ENCODE measurements at regions not wholly inside any gene's neighbourhood (a gene's known extent, or its start where the extent isn't known, plus 50 kb on each side); places are given as distances from the start of the nearest gene placed in this dataset.

- Histone ChIP-seq H2AFZ (ENCODE audit: low read depth, low read length) (no peak overlapping the region), H3K27me3 (ENCODE audit: control insufficient read depth in 2 of 2, insufficient read depth in 2 of 2, low read length in 2 of 2) (no peaks in the 10 kb centered on the region), H3K4me2 (ENCODE audit: insufficient read depth, low read length) (no peak overlapping the region), H3K4me1 (ENCODE audit: control insufficient read depth, extremely low read depth, insufficient read depth, low read length) (peaks cover 22% of the 10 kb centered on the region), H3K27ac (ENCODE audit: insufficient read depth, low read depth, low read length) (no peak overlapping the region), H4K20me1 (replicated peaks; ENCODE audit: control insufficient read depth, extremely low read depth, insufficient read depth, low read length) (no peaks in the 10 kb centered on the region), H3K9ac (replicated peaks; ENCODE audit: extremely low read depth, insufficient read depth, low read length) (peak overlapping the region; percentile 6), H3K9me1 (replicated peaks; ENCODE audit: control insufficient read depth, extremely low read depth, insufficient read depth, low read length) (no peaks in the 10 kb centered on the region), H3K79me2 (ENCODE audit: control insufficient read depth, insufficient read depth, low read length) (no peaks in the 10 kb centered on the region), H3K4me3 (replicated peaks in 1 of 3; ENCODE audit: insufficient read depth in 1 of 3, low read depth in 1 of 3, low read length in 3 of 3) (no peak overlapping the region), H3K9me3 (replicated peaks; ENCODE audit: control insufficient read depth, insufficient read depth, low read length) (no peaks in the 10 kb centered on the region), H3K36me3 (ENCODE audit: control insufficient read depth in 2 of 2, extremely low read depth in 1 of 2, insufficient read depth in 2 of 2, low read length in 2 of 2) (no peaks in the 10 kb centered on the region)
- FAIRE-seq (no peak), DNase-seq (ENCODE audit: low read depth, low spot score) (no peak)
- dilution Hi-C loops (cut with MboI; ENCODE audit: extremely low pct_ligation_motif_present, low sequenced_read_pairs) = no loop called here
- BruUV-seq (replicated peaks) = no TSS peak
- POLR2A ChIA-PET = interaction anchor here (1.0 kb wide), 1 partner anchor 74 kb away, joined by 3 read pairs; no protein-coding TSS in a partner anchor
- intact Hi-C loops (cut with micrococcal nuclease) = loop anchor here (1.0 to 5.0 kb wide), 2 partner anchors 74 to 245 kb away; no protein-coding TSS in a partner anchor
- TF ChIP-seq POLR2A (IDR thresholded peaks at IDR 0.05; ENCODE audit: low read depth, low read length) = no peak
- TF ChIP-seq FOS (IDR thresholded peaks at IDR 0.05; ENCODE audit: borderline replicate concordance, insufficient read depth, low read length) = no peak
- no peak for TF ChIP-seq CTCF (IDR thresholded peaks at IDR 0.05; ENCODE audit: extremely low read depth in 1 of 2, insufficient read depth in 1 of 2, low read depth in 1 of 2, low read length in 2 of 2)
- no peak for TF ChIP-seq JUN (IDR thresholded peaks at IDR 0.05; ENCODE audit: borderline replicate concordance, insufficient read depth, insufficient read length, low read depth)
- TF ChIP-seq EZH2 (IDR thresholded peaks at IDR 0.05; ENCODE audit: borderline replicate concordance, low read depth, low read length, severe bottlenecking) = no peak
- CTCF ChIA-PET = interaction anchor here (0.7 to 1.7 kb wide), 8 partner anchors 11 to 248 kb away, joined by 3 to 50 read pairs (median 6); no protein-coding TSS in a partner anchor
These were observed 89.9 kb upstream of the STMND1 start for GRCh38 chr6:17011985-17012384.

- H3K4me1 ChIP-seq (ENCODE audit: control insufficient read depth, extremely low read depth, insufficient read depth, low read length) = peaks cover 8% of the 10 kb centered on the region
- H2AFZ ChIP-seq (ENCODE audit: low read depth, low read length) = no peak overlapping the region
- H3K4me3 ChIP-seq (replicated peaks in 1 of 3; ENCODE audit: insufficient read depth in 1 of 3, low read depth in 1 of 3, low read length in 3 of 3) = no peak overlapping the region
- peaks cover 3 to 18% of the 10 kb centered on the region in 2 experiments for H3K27me3 ChIP-seq (ENCODE audit: control insufficient read depth in 2 of 2, insufficient read depth in 2 of 2, low read length in 2 of 2)
- no peaks in the 10 kb centered on the region for H3K9me1 ChIP-seq (replicated peaks; ENCODE audit: control insufficient read depth, extremely low read depth, insufficient read depth, low read length)
- no peak overlapping the region for H3K4me2 ChIP-seq (ENCODE audit: insufficient read depth, low read length)
- H3K9me3 ChIP-seq (replicated peaks; ENCODE audit: control insufficient read depth, insufficient read depth, low read length) = no peaks in the 10 kb centered on the region
- TF ChIP-seq EZH2 (IDR thresholded peaks at IDR 0.05; ENCODE audit: borderline replicate concordance, low read depth, low read length, severe bottlenecking) (no peak), JUN (IDR thresholded peaks at IDR 0.05; ENCODE audit: borderline replicate concordance, insufficient read depth, insufficient read length, low read depth) (no peak), FOS (IDR thresholded peaks at IDR 0.05; ENCODE audit: borderline replicate concordance, insufficient read depth, low read length) (no peak), CTCF (IDR thresholded peaks at IDR 0.05; ENCODE audit: extremely low read depth in 1 of 2, insufficient read depth in 1 of 2, low read depth in 1 of 2, low read length in 2 of 2) (no peak), GATA2 (IDR thresholded peaks at IDR 0.05; ENCODE audit: insufficient read depth, insufficient read length, low read depth, low read length) (no peak), MAX (IDR thresholded peaks at IDR 0.05; ENCODE audit: insufficient read depth, insufficient read length) (no peak), MYC (IDR thresholded peaks at IDR 0.05; ENCODE audit: low read depth, low read length) (no peak), POLR2AphosphoS5 (IDR thresholded peaks at IDR 0.05; ENCODE audit: insufficient read depth, low read depth, low read length) (no peak), POLR2A (IDR thresholded peaks at IDR 0.05; ENCODE audit: low read depth, low read length) (no peak)
- intact Hi-C loops (cut with micrococcal nuclease) = no loop called here
- dilution Hi-C loops (cut with MboI; ENCODE audit: extremely low pct_ligation_motif_present, low sequenced_read_pairs) = no loop called here
- POLR2A ChIA-PET = no interaction called here
- no peak for DNase-seq (ENCODE audit: low read depth, low spot score)
- FAIRE-seq = no peak
- no peaks in the 10 kb centered on the region for H3K79me2 ChIP-seq (ENCODE audit: control insufficient read depth, insufficient read depth, low read length)
- no peaks in the 10 kb centered on the region for H3K36me3 ChIP-seq (ENCODE audit: control insufficient read depth in 2 of 2, extremely low read depth in 1 of 2, insufficient read depth in 2 of 2, low read length in 2 of 2)
- H3K9ac ChIP-seq (replicated peaks; ENCODE audit: extremely low read depth, insufficient read depth, low read length) = no peak overlapping the region
- CTCF ChIA-PET = no interaction called here
- H4K20me1 ChIP-seq (replicated peaks; ENCODE audit: control insufficient read depth, extremely low read depth, insufficient read depth, low read length) = no peaks in the 10 kb centered on the region
- H3K27ac ChIP-seq (ENCODE audit: insufficient read depth, low read depth, low read length) = no peak overlapping the region
- BruUV-seq (replicated peaks) = no TSS peak
These were observed 94.1 kb upstream of the STMND1 start for GRCh38 chr6:17007749-17008148.

All from endothelial cell of umbilical vein (primary cell).